GM12878 (cell line): ENCODE measurements at regions not wholly inside any gene's neighbourhood (a gene's known extent, or its start where the extent isn't known, plus 50 kb on each side); places are given as distances from the start of the nearest gene placed in this dataset.

Source experiments
- ATAC-seq: fragments of 200-7000 bp; cut with Tn5 transposase; 3 replicates; pipeline ENCODE4 v1.9.1; 2020; ENCODE audit warnings: mild to moderate bottlenecking, moderate library complexity
- BruUV-seq: library from RNA; stranded (reverse); fragments of 400-500 nt; replicated peaks from 2 replicates; lab custom pipeline; 2021; lab: Mats Ljungman, UMichigan
- CTCF ChIA-PET: fragments of 300-600 bp; sonication (Branson Sonifier 250); formaldehyde crosslinking; extraction: SDS; loops from one replicate; lab custom pipeline; 2021; ENCODE audit warnings: inconsistent platforms; lab: Yijun Ruan, JAX
- POLR2A ChIA-PET: fragments of 350-600 bp; formaldehyde crosslinking; extraction: SDS; loops from one replicate; lab custom pipeline; 2021; ENCODE audit warnings: inconsistent platforms; lab: Charles Lee
- RAD21 ChIA-PET: fragments of 300-600 bp; sonication (Branson Sonifier 250); formaldehyde crosslinking; loops from one replicate; lab custom pipeline; 2023; ENCODE audit warnings: antibody characterized with exemption; ENCODE audit not compliant: unreplicated experiment; lab: Charles Lee
- SMC1A ChIA-PET: fragments of 300-600 bp; sonication (Branson Sonifier 250); formaldehyde crosslinking; loops from one replicate; lab custom pipeline; 2023; ENCODE audit not compliant: unreplicated experiment, uncharacterized antibody; lab: Charles Lee
- DNase-seq: peaks from one replicate; pipeline ENCODE4 v3.0.0-alpha.2; 2011; ENCODE audit warnings: low read depth, low spot score
- FAIRE-seq: peaks from 3 replicates; lab custom pipeline; 2011; peaks lifted over from hg19 to GRCh38; lab: Jason Lieb, UNC
- H2AFZ ChIP-seq: 2 replicates; pipeline ENCODE4 v1.6.0; 2011; ENCODE audit warnings: low read depth, low read length, control low read depth; ENCODE audit not compliant: control insufficient read depth
- H3K27ac ChIP-seq: 2 replicates; pipeline ENCODE4 v1.5.1; 2011; ENCODE audit warnings: control low read depth; ENCODE audit not compliant: control insufficient read depth, insufficient read depth
- H3K27me3 ChIP-seq, 2 experiments: replicated peaks in 1 of 2; 2 replicates each; pipeline versions ENCODE4 v1.6.0 to v1.6.1; 2011; ENCODE audit warnings: low read length in 1 of 2; ENCODE audit not compliant: control insufficient read depth in 2 of 2, insufficient read depth in 2 of 2
- H3K36me3 ChIP-seq, 2 experiments: 2 replicates each; pipeline ENCODE4 v1.5.1; 2011; ENCODE audit warnings: low read length in 1 of 2; ENCODE audit not compliant: control insufficient read depth in 2 of 2, insufficient read depth in 2 of 2
- H3K4me1 ChIP-seq: 2 replicates; pipeline ENCODE4 v1.6.1; 2011; ENCODE audit warnings: mild to moderate bottlenecking, low read length, moderate library complexity, mixed read lengths; ENCODE audit not compliant: control insufficient read depth, insufficient read depth
- H3K4me2 ChIP-seq: 2 replicates; pipeline ENCODE4 v1.6.0; 2011; ENCODE audit warnings: control low read depth; ENCODE audit not compliant: control insufficient read depth, insufficient read depth
- H3K4me3 ChIP-seq: fragments of 200-600 bp; sonication (generic); 2 replicates; pipeline ENCODE4 v1.5.1; 2016
- H3K79me2 ChIP-seq: 2 replicates; pipeline ENCODE4 v1.6.0; 2011; ENCODE audit warnings: low read length; ENCODE audit not compliant: control insufficient read depth, insufficient read depth
- H3K9ac ChIP-seq: 2 replicates; pipeline ENCODE4 v1.8.0; 2011; ENCODE audit warnings: low read length, control low read depth, mixed read lengths; ENCODE audit not compliant: control insufficient read depth, insufficient read depth
- H3K9me3 ChIP-seq: replicated peaks from 3 replicates; pipeline ENCODE4 v1.5.1; 2011; ENCODE audit warnings: mild to moderate bottlenecking, low read length; ENCODE audit not compliant: control insufficient read depth, insufficient read depth
- H4K20me1 ChIP-seq: 2 replicates; pipeline ENCODE4 v1.6.0; 2011; ENCODE audit not compliant: control insufficient read depth, insufficient read depth
- BCL3 ChIP-seq: IDR thresholded peaks from 2 replicates; pipeline ENCODE4 v1.6.1; 2011; ENCODE audit warnings: borderline replicate concordance, low read depth, mild to moderate bottlenecking, moderate library complexity, low read length; ENCODE audit not compliant: insufficient read depth, poor library complexity, severe bottlenecking
- CEBPB ChIP-seq, 2 experiments: fragments of 150-350 bp in 1 of 2; IDR thresholded peaks; 2 replicates each; pipeline ENCODE4 v1.6.1; 2012 to 2014; ENCODE audit warnings: low read depth in 2 of 2, low read length in 2 of 2, borderline replicate concordance in 1 of 2, inconsistent platforms in 1 of 2
- CHD2 ChIP-seq: IDR thresholded peaks from 2 replicates; pipeline ENCODE4 v1.6.1; 2011; ENCODE audit warnings: low read depth, low read length, improper control_type of control experiment, borderline replicate concordance
- E2F4 ChIP-seq: IDR thresholded peaks from 2 replicates; pipeline ENCODE4 v1.6.1; 2012; ENCODE audit warnings: low read depth, low read length, improper control_type of control experiment
- MAX ChIP-seq: IDR thresholded peaks from 2 replicates; pipeline ENCODE4 v1.6.1; 2012; ENCODE audit warnings: low read depth, low read length, improper control_type of control experiment
- NFYB ChIP-seq: IDR thresholded peaks from 2 replicates; pipeline ENCODE4 v1.6.1; 2011; ENCODE audit warnings: low read depth, mild to moderate bottlenecking, low read length, improper control_type of control experiment, moderate library complexity; ENCODE audit not compliant: insufficient read depth
- RAD51 ChIP-seq: fragments of 450-650 bp; IDR thresholded peaks from 2 replicates; pipeline ENCODE4 v1.6.1; 2016; ENCODE audit warnings: moderate library complexity, mild to moderate bottlenecking, inconsistent platforms
- RCOR1 ChIP-seq: conservative IDR thresholded peaks from 2 replicates; pipeline ENCODE4 v1.6.1; 2012; ENCODE audit warnings: low read depth, low read length, improper control_type of control experiment
- RELB ChIP-seq: fragments of 450-650 bp; IDR thresholded peaks from 2 replicates; pipeline ENCODE4 v1.6.1; 2017; ENCODE audit warnings: low read depth, mild to moderate bottlenecking, moderate library complexity
- SIN3A ChIP-seq: IDR thresholded peaks from 2 replicates; pipeline ENCODE4 v1.6.1; 2012; ENCODE audit warnings: low read depth, low read length, improper control_type of control experiment
- SKIL ChIP-seq: fragments of 450-650 bp; IDR thresholded peaks from 2 replicates; pipeline ENCODE4 v1.6.1; 2017; ENCODE audit warnings: mild to moderate bottlenecking, low read depth, inconsistent platforms; ENCODE audit not compliant: poor library complexity, severe bottlenecking
- TCF3 ChIP-seq: IDR thresholded peaks from 2 replicates; pipeline ENCODE4 v1.6.1; 2012; ENCODE audit warnings: low read depth, mild to moderate bottlenecking, low read length, borderline replicate concordance; ENCODE audit not compliant: insufficient read depth
- ZNF207 ChIP-seq: fragments of 450-650 bp; IDR thresholded peaks from 2 replicates; pipeline ENCODE4 v1.6.1; 2014; ENCODE audit warnings: antibody characterized with exemption, mild to moderate bottlenecking, borderline replicate concordance
- WGBS: methylation state at CpG from one replicate; pipeline ENCODE4 v1.1.6; 2016; ENCODE audit warnings: low lambda C conversion rate; ENCODE audit not compliant: insufficient replicate concordance, insufficient coverage; ENCODE audit errors: missing lambda C conversion rate; 5-methylcytosine and 5-hydroxymethylcytosine counted together
- in situ Hi-C: fragments of 300-500 bp; cut with MboI; formaldehyde crosslinking; loops from 9 replicates; pipeline ENCODE4 v1.14.3; 2018; ENCODE audit warnings: mixed read lengths
- intact Hi-C: fragments of 100-400 bp; cut with micrococcal nuclease; formaldehyde crosslinking; loops from one replicate; pipeline ENCODE4 v1.14.2; 2022; ENCODE audit not compliant: unreplicated experiment

- 10% methylated on average over 4 of the region's 4 CpGs for WGBS
- intact Hi-C loops, result no loop called here
Measured at GRCh38 chr4:12965334-12965733, 518.8 kb downstream of the RAB28 start.

More at GRCh38 chr4:12965334-12965733, 518.8 kb downstream of the RAB28 start:
- Histone ChIP-seq H3K9me3 (no peaks in the 10 kb centered on the region), H3K27me3 (no peaks in the 10 kb centered on the region), H3K36me3 (no peaks in the 10 kb centered on the region), H2AFZ (no peak overlapping the region), H3K27ac (no peak overlapping the region), H3K79me2 (no peaks in the 10 kb centered on the region), H4K20me1 (no peaks in the 10 kb centered on the region), H3K4me2 (no peak overlapping the region), H3K4me1 (no peaks in the 10 kb centered on the region), H3K4me3 (no peak overlapping the region), H3K9ac (no peak overlapping the region)
- ChIA-PET RAD21 (no interaction called here), POLR2A (no interaction called here), SMC1A (interaction anchor here (0.6 kb wide), 1 partner anchor 9 kb away, joined by 3 read pairs; no protein-coding TSS in a partner anchor), CTCF (no interaction called here)
- DNase-seq (no peak), FAIRE-seq (no peak), ATAC-seq (no peak)
- BruUV-seq, result no TSS peak
- TF ChIP-seq RAD51 (no peak), CEBPB (IDR thresholded peaks at IDR 0.05; ENCODE audit: borderline replicate concordance in 1 of 2, low read depth in 2 of 2, low read length in 2 of 2) (no peak), ZNF207 (no peak), SKIL (no peak), RELB (no peak), TCF3 (no peak), NFYB (no peak), BCL3 (no peak), E2F4 (no peak), MAX (no peak), CHD2 (no peak), RCOR1 (no peak), SIN3A (no peak)
- in situ Hi-C loops, result no loop called here
